ENCODE measurements at regions not wholly inside any gene's neighbourhood (a gene's known extent, or its start where the extent isn't known, plus 50 kb on each side); places are given as distances from the start of the nearest gene placed in this dataset.
"Not testable (repeated sequence)": the region's sequence is repeated elsewhere in the genome, so short reads cannot be mapped to it uniquely, and the experiment has no call there.

DNA sequence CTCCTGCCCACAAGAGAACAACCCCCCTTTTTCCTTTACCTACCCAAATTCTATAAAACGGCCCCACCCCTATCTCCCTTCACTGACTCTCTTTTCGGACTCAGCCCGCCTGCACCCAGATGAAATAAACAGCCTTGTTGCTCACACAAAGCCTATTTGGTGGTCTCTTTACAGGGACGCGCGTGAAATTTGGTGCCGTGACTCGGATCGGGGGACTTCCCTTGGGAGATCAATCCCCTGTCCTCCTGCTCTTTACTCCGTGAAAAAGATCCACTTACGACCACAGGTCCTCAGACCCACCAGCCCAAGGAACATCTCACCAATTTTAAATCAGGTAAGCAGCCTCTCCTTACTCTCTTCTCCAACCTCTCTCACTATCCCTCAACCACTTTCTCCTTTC lies 209.8 kb downstream of the PCDH20 start:
- TF ChIP-seq EZH2 (IDR thresholded peaks at IDR 0.05; ENCODE audit: low read depth) = not testable (repeated sequence)
- TF ChIP-seq, protein P1, sequence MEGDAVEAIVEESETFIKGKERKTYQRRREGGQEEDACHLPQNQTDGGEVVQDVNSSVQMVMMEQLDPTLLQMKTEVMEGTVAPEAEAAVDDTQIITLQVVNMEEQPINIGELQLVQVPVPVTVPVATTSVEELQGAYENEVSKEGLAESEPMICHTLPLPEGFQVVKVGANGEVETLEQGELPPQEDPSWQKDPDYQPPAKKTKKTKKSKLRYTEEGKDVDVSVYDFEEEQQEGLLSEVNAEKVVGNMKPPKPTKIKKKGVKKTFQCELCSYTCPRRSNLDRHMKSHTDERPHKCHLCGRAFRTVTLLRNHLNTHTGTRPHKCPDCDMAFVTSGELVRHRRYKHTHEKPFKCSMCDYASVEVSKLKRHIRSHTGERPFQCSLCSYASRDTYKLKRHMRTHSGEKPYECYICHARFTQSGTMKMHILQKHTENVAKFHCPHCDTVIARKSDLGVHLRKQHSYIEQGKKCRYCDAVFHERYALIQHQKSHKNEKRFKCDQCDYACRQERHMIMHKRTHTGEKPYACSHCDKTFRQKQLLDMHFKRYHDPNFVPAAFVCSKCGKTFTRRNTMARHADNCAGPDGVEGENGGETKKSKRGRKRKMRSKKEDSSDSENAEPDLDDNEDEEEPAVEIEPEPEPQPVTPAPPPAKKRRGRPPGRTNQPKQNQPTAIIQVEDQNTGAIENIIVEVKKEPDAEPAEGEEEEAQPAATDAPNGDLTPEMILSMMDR (conservative IDR thresholded peaks at IDR 0.05) = not testable (repeated sequence)
